H1 (cell line): ENCODE measurements at regions not wholly inside any gene's neighbourhood (a gene's known extent, or its start where the extent isn't known, plus 50 kb on each side); places are given as distances from the start of the nearest gene placed in this dataset.

ENCODE experiments used
- CTCF ChIA-PET: fragments of 300-600 bp; sonication (Branson Sonifier 250); formaldehyde crosslinking; loops from one replicate; lab custom pipeline; 2021; ENCODE audit not compliant: partially characterized antibody; lab: Charles Lee
- POLR2A ChIA-PET: fragments of 300-600 bp; sonication (Branson Sonifier 250); formaldehyde crosslinking; loops from one replicate; lab custom pipeline; 2021; ENCODE audit warnings: inconsistent platforms; ENCODE audit not compliant: partially characterized antibody; lab: Charles Lee
- DNase-seq, 2 experiments: peaks; one replicate each; pipeline versions ENCODE4 v3.0.0 to v3.0.0-alpha.2; 2010 to 2022; ENCODE audit warnings: low spot score in 2 of 2, low read depth in 1 of 2, mixed read lengths in 1 of 2
- FAIRE-seq: peaks from 2 replicates; lab custom pipeline; 2011; peaks lifted over from hg19 to GRCh38; lab: Jason Lieb, UNC
- H2AFZ ChIP-seq: 2 replicates; pipeline ENCODE4 v1.8.1; 2012; ENCODE audit warnings: low read length, inconsistent platforms
- H2AK5ac ChIP-seq: 2 replicates; pipeline ENCODE4 v1.6.1; 2013; ENCODE audit warnings: low read depth, low read length
- H2BK120ac ChIP-seq: replicated peaks from 2 replicates; pipeline ENCODE3; 2013; ENCODE audit warnings: low read depth, low read length, inconsistent platforms
- H2BK12ac ChIP-seq: 2 replicates; pipeline ENCODE4 v1.6.1; 2013; ENCODE audit warnings: low read depth, low read length
- H2BK15ac ChIP-seq: 2 replicates; pipeline ENCODE4 v1.6.1; 2013; ENCODE audit warnings: low read length
- H2BK20ac ChIP-seq: 2 replicates; pipeline ENCODE4 v1.6.1; 2013; ENCODE audit warnings: low read length
- H2BK5ac ChIP-seq: 2 replicates; pipeline ENCODE4 v1.6.1; 2013; ENCODE audit warnings: low read depth, low read length
- H3K14ac ChIP-seq: 2 replicates; pipeline ENCODE4 v1.6.1; 2013; ENCODE audit warnings: inconsistent platforms; ENCODE audit not compliant: insufficient read length
- H3K18ac ChIP-seq: 2 replicates; pipeline ENCODE4 v1.6.1; 2013; ENCODE audit warnings: low read length; ENCODE audit errors: extremely low read depth
- H3K23ac ChIP-seq: 2 replicates; pipeline ENCODE4 v1.6.1; 2013; ENCODE audit warnings: inconsistent platforms; ENCODE audit not compliant: insufficient read length
- H3K23me2 ChIP-seq: 2 replicates; pipeline ENCODE4 v1.6.1; 2013; ENCODE audit warnings: low read depth, low read length
- H3K27ac ChIP-seq: 2 replicates; pipeline ENCODE4 v1.6.1; 2011; ENCODE audit warnings: low read depth, low read length, inconsistent platforms
- H3K27me3 ChIP-seq, 4 experiments: replicated peaks in 1 of 4; 1 replicate in 1 of 4; 2 replicates in 3 of 4; pipeline versions ENCODE4 v1.6.1 to v1.8.1; 2011 to 2013; ENCODE audit warnings: low read length in 3 of 4, mild to moderate bottlenecking in 3 of 4, inconsistent platforms in 2 of 4, mixed read lengths in 2 of 4, moderate library complexity in 1 of 4; ENCODE audit not compliant: control insufficient read depth in 3 of 4, insufficient read depth in 3 of 4; ENCODE audit errors: extremely low read depth in 1 of 4
- H3K36me3 ChIP-seq, 4 experiments: 2 replicates each; pipeline versions ENCODE4 v1.6.1 to v1.8.1; 2011 to 2013; ENCODE audit warnings: mild to moderate bottlenecking in 4 of 4, low read length in 3 of 4, moderate library complexity in 2 of 4, control low read depth in 1 of 4, inconsistent platforms in 1 of 4; ENCODE audit not compliant: insufficient read depth in 4 of 4, control insufficient read depth in 2 of 4
- H3K4ac ChIP-seq: replicated peaks from 2 replicates; pipeline ENCODE3; 2013; ENCODE audit warnings: low read length, low read depth, mixed read lengths, inconsistent platforms; ENCODE audit not compliant: insufficient read length
- H3K4me1 ChIP-seq, 4 experiments: replicated peaks in 1 of 4; 1 replicate in 1 of 4; 2 replicates in 3 of 4; pipeline versions ENCODE4 v1.6.1 to v1.8.1; 2011 to 2013; ENCODE audit warnings: low read length in 3 of 4, inconsistent platforms in 2 of 4, mixed read lengths in 1 of 4; ENCODE audit not compliant: insufficient read depth in 4 of 4, control insufficient read depth in 3 of 4
- H3K4me2 ChIP-seq, 2 experiments: 2 replicates each; pipeline versions ENCODE4 v1.6.1 to v1.8.1; 2011 to 2013; ENCODE audit warnings: low read depth in 2 of 2, low read length in 2 of 2, control low read depth in 1 of 2, inconsistent platforms in 1 of 2, mild to moderate bottlenecking in 1 of 2; ENCODE audit not compliant: insufficient read depth in 1 of 2
- H3K4me3 ChIP-seq, 4 experiments: fragments of 200-600, 300-600 bp in 1 of 4; sonication (generic), shearing (Covaris generic), sonication (Bioruptor Twin) in 1 of 4; 2 replicates each; pipeline versions ENCODE4 v1.5.1 to v1.8.1; 2011 to 2016; ENCODE audit warnings: low read length in 4 of 4, low read depth in 3 of 4, control low read depth in 2 of 4, inconsistent platforms in 2 of 4, mild to moderate bottlenecking in 2 of 4, mixed read lengths in 1 of 4, moderate library complexity in 1 of 4; ENCODE audit not compliant: insufficient read depth in 2 of 4; ENCODE audit errors: extremely low read depth in 1 of 4
- H3K56ac ChIP-seq: replicated peaks from 2 replicates; pipeline ENCODE3; 2013; ENCODE audit warnings: low read depth, mild to moderate bottlenecking, mixed read lengths, low read length, inconsistent platforms; ENCODE audit not compliant: insufficient read length
- H3K79me1 ChIP-seq: 2 replicates; pipeline ENCODE4 v1.6.1; 2013; ENCODE audit warnings: low read depth, low read length, control low read depth
- H3K79me2 ChIP-seq, 2 experiments: 2 replicates each; pipeline versions ENCODE4 v1.6.1 to v1.8.1; 2012 to 2013; ENCODE audit warnings: low read length in 2 of 2, mild to moderate bottlenecking in 2 of 2, inconsistent platforms in 1 of 2; ENCODE audit not compliant: insufficient read depth in 2 of 2, control insufficient read depth in 1 of 2
- H3K9ac ChIP-seq, 4 experiments: replicated peaks in 1 of 4; 1 replicate in 1 of 4; 2 replicates in 3 of 4; pipeline versions ENCODE4 v1.6.1 to v1.8.1; 2011 to 2013; ENCODE audit warnings: low read depth in 3 of 4, low read length in 3 of 4, control low read depth in 2 of 4, mild to moderate bottlenecking in 2 of 4, moderate library complexity in 2 of 4, inconsistent platforms in 1 of 4; ENCODE audit errors: extremely low read depth in 1 of 4
- H3K9me3 ChIP-seq, 2 experiments: 2 replicates each; pipeline versions ENCODE4 v1.6.1 to v1.8.1; 2012 to 2013; ENCODE audit warnings: mild to moderate bottlenecking in 2 of 2, moderate library complexity in 2 of 2, control low read depth in 1 of 2, inconsistent platforms in 1 of 2, low read depth in 1 of 2, low read length in 1 of 2, mixed read lengths in 1 of 2; ENCODE audit not compliant: insufficient read depth in 2 of 2
- H4K20me1 ChIP-seq, 2 experiments: replicated peaks in 1 of 2; 2 replicates each; pipeline versions ENCODE3 to v1.8.1; 2011 to 2013; ENCODE audit warnings: inconsistent platforms in 2 of 2, low read length in 2 of 2, mild to moderate bottlenecking in 1 of 2; ENCODE audit not compliant: insufficient read depth in 2 of 2, control insufficient read depth in 1 of 2
- H4K5ac ChIP-seq: 2 replicates; pipeline ENCODE4 v1.6.1; 2013; ENCODE audit warnings: low read length, low read depth, mixed read lengths, inconsistent platforms; ENCODE audit not compliant: insufficient read length
- H4K8ac ChIP-seq: 2 replicates; pipeline ENCODE4 v1.8.0; 2013; ENCODE audit warnings: mild to moderate bottlenecking, moderate library complexity, low read length, inconsistent platforms; ENCODE audit not compliant: insufficient read depth; ENCODE audit errors: extremely low read depth
- H4K91ac ChIP-seq: replicated peaks from 2 replicates; pipeline ENCODE3; 2013; ENCODE audit warnings: low read length, mixed read lengths, inconsistent platforms; ENCODE audit not compliant: insufficient read length
- CHD1 ChIP-seq: IDR thresholded peaks from 2 replicates; pipeline ENCODE4 v1.6.1; 2012; ENCODE audit warnings: low read depth, low read length, improper control_type of control experiment
- MAFK ChIP-seq: IDR thresholded peaks from 2 replicates; pipeline ENCODE4 v1.6.1; 2012; ENCODE audit warnings: low read depth, mild to moderate bottlenecking, improper control_type of control experiment, low read length
- NRF1 ChIP-seq: IDR thresholded peaks from 2 replicates; pipeline ENCODE4 v1.6.1; 2011; ENCODE audit warnings: mild to moderate bottlenecking, low read depth, low read length, improper control_type of control experiment
- POU5F1 ChIP-seq: IDR thresholded peaks from 2 replicates; pipeline ENCODE4 v1.6.1; 2011; ENCODE audit warnings: low read depth, mild to moderate bottlenecking, low read length, moderate library complexity
- RAD21 ChIP-seq, 2 experiments: IDR thresholded peaks in 1 of 2; conservative IDR thresholded peaks in 1 of 2; 2 replicates each; pipeline ENCODE4 v1.6.1; 2011; ENCODE audit warnings: low read depth in 2 of 2, low read length in 2 of 2, improper control_type of control experiment in 1 of 2, inconsistent platforms in 1 of 2, mild to moderate bottlenecking in 1 of 2, moderate library complexity in 1 of 2
- SP4 ChIP-seq: IDR thresholded peaks from 2 replicates; pipeline ENCODE4 v1.6.1; 2012; ENCODE audit warnings: low read length, inconsistent platforms
- SUZ12 ChIP-seq: fragments of 200-600 bp; sonication (generic); IDR thresholded peaks from 2 replicates; pipeline ENCODE4 v1.6.1; 2012; ENCODE audit warnings: mild to moderate bottlenecking, inconsistent platforms, low read length, moderate library complexity, mixed read lengths
- WGBS, 2 experiments: shearing (Covaris generic) in 1 of 2; methylation state at CpG; one replicate each; pipeline versions ENCODE4 v1.1.6 to v1.1.7; 2013 to 2015; ENCODE audit warnings: low lambda C conversion rate in 2 of 2, mixed read lengths in 2 of 2, inconsistent platforms in 1 of 2, low coverage in 1 of 2, missing lambda C conversion rate in 1 of 2; ENCODE audit not compliant: insufficient replicate concordance in 2 of 2, insufficient coverage in 1 of 2, insufficient read length in 1 of 2; ENCODE audit errors: extremely low coverage in 1 of 2, missing lambda C conversion rate in 1 of 2; 5-methylcytosine and 5-hydroxymethylcytosine counted together

DNA sequence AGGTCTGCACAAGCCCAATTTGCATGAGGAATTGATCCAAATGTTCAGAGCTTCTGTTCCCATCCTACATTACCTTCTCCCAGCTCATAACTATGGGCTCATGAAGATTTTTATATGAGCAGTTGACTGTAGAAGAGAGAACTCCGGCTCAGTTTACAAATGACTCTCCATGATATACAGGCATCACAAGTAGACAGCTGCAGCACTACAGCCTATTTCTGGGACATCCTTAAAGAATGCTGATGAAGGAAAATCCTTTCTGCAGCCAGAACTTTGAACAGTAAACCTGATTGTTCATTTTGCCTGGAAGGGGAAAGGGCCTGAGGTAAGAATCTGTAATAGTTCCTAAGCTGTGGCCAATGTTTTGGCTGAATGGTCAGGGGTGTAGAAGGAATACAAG is 174.1 kb upstream of the CXCL13 start:
- no peak overlapping the region for H3K4ac ChIP-seq
- no peak overlapping the region for H4K8ac ChIP-seq
- H2BK120ac ChIP-seq = no peak overlapping the region
- no peaks in the 10 kb centered on the region for H3K79me2 ChIP-seq
- H2BK20ac ChIP-seq = no peak overlapping the region
- H4K5ac ChIP-seq = no peak overlapping the region
- H4K91ac ChIP-seq = no peak overlapping the region
- no peak overlapping the region for H2AK5ac ChIP-seq
- H2BK12ac ChIP-seq = no peak overlapping the region
- no peaks in the 10 kb centered on the region for H4K20me1 ChIP-seq
- no peak overlapping the region for H3K27ac ChIP-seq
- H3K79me1 ChIP-seq = no peaks in the 10 kb centered on the region
- no peak overlapping the region for H2AFZ ChIP-seq
- TF ChIP-seq CHD1 (no peak), NRF1 (no peak), SP4 (no peak), MAFK (no peak), RAD21 (IDR thresholded peaks at IDR 0.05 in 1 of 2, conservative IDR thresholded peaks at IDR 0.05 in 1 of 2; ENCODE audit: low read depth in 2 of 2, low read length in 2 of 2) (no peak), SUZ12 (no peak), POU5F1 (no peak)
- no peak overlapping the region for H3K14ac ChIP-seq
- POLR2A ChIA-PET = no interaction called here
- no peak overlapping the region for H3K18ac ChIP-seq
- H3K23ac ChIP-seq = no peak overlapping the region
- DNase-seq (no peak), FAIRE-seq (no peak)
- 85% methylated on average over 1 of the region's 1 CpG; no CpG with 5 or more reads in 1 of the 2 experiments for WGBS, 2 experiments
- no peaks in the 10 kb centered on the region; a peak in 1 of 7 replicates for H3K27me3 ChIP-seq
- H3K9ac ChIP-seq = no peak overlapping the region
- no peak overlapping the region for H2BK5ac ChIP-seq
- no peak overlapping the region for H3K4me3 ChIP-seq
- CTCF ChIA-PET = interaction anchor here (0.7 to 38.6 kb wide), 25 partner anchors 9 to 327 kb away, joined by 3 to 1551 read pairs (median 5); no protein-coding TSS in a partner anchor
- no peak overlapping the region for H2BK15ac ChIP-seq
- H3K4me1 ChIP-seq = no peaks in the 10 kb centered on the region
- no peaks in the 10 kb centered on the region for H3K9me3 ChIP-seq
- H3K56ac ChIP-seq = no peak overlapping the region
- no peak overlapping the region for H3K4me2 ChIP-seq
- no peaks in the 10 kb centered on the region for H3K23me2 ChIP-seq
- H3K36me3 ChIP-seq = no peaks in the 10 kb centered on the region
